ENCODE measurements at regions not wholly inside any gene's neighbourhood (a gene's known extent, or its start where the extent isn't known, plus 50 kb on each side); places are given as distances from the start of the nearest gene placed in this dataset.

DNA sequence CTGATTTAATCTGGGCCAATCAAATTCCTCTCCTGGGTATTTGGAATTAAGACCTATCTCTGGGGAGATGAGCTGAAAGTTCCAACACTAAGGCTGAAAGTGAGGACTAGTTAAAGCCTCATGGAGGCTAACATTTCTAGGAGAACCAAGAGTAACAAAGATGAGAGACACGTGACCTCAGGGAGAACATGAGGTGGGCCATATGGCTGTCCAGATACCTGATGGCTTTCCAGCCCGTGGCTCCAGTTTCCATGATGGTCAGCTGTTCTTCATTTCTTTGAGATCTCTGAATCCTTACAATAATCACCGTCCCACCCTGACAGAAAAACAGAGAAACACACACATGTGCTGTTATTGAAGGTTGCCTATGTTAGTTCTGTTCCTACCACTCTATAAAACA is 66.1 kb downstream of the LEPR start:
- Histone ChIP-seq H3K4me1 (ENCODE audit: control insufficient read depth in 2 of 2, insufficient read depth in 2 of 2, low read length in 2 of 2) (no peaks in the 10 kb centered on the region), H3K27me3 (ENCODE audit: control insufficient read depth in 2 of 2, insufficient read depth in 2 of 2, low read length in 2 of 2) (no peaks in the 10 kb centered on the region), H3K4me3 (ENCODE audit: low read length in 2 of 2) (no peak overlapping the region), H3K9ac (ENCODE audit: low read depth in 1 of 2, low read length in 2 of 2) (no peak overlapping the region), H3K27ac (ENCODE audit: low read depth in 2 of 2, low read length in 2 of 2) (no peak overlapping the region), H3K36me3 (ENCODE audit: control insufficient read depth in 2 of 2, insufficient read depth in 2 of 2, low read length in 2 of 2) (no peaks in the 10 kb centered on the region), H3K9me3 (ENCODE audit: control insufficient read depth in 2 of 2, low read length in 2 of 2) (no peaks in the 10 kb centered on the region)

DNA sequence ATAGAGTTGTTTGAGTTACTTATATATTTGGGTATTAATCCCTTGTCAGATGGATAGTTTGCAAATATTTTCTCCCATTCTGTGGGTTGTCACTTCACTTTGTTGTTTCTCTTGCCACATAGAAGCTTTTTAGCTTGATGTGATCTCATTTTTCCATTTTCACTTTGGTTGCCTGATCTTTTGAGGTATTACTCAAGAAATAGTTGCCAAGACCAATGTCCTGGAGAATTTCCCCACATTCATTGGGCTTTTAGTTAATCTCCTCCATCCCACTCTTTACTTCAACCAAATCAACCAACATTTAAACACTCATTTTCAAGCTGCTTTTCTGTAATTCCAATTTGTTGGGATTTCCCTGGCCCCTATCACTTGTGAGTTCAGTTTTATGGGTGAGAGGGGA is 69.0 kb downstream of the LEPR start:
- Histone ChIP-seq H3K27me3 (ENCODE audit: control insufficient read depth in 2 of 2, insufficient read depth in 2 of 2, low read length in 2 of 2) (no peaks in the 10 kb centered on the region), H3K27ac (ENCODE audit: low read depth in 2 of 2, low read length in 2 of 2) (no peak overlapping the region), H3K4me1 (ENCODE audit: control insufficient read depth in 2 of 2, insufficient read depth in 2 of 2, low read length in 2 of 2) (no peaks in the 10 kb centered on the region), H3K4me3 (ENCODE audit: low read length in 2 of 2) (no peak overlapping the region), H3K9me3 (ENCODE audit: control insufficient read depth in 2 of 2, low read length in 2 of 2) (no peaks in the 10 kb centered on the region), H3K36me3 (ENCODE audit: control insufficient read depth in 2 of 2, insufficient read depth in 2 of 2, low read length in 2 of 2) (no peaks in the 10 kb centered on the region), H3K9ac (ENCODE audit: low read depth in 1 of 2, low read length in 2 of 2) (no peak overlapping the region)

DNA sequence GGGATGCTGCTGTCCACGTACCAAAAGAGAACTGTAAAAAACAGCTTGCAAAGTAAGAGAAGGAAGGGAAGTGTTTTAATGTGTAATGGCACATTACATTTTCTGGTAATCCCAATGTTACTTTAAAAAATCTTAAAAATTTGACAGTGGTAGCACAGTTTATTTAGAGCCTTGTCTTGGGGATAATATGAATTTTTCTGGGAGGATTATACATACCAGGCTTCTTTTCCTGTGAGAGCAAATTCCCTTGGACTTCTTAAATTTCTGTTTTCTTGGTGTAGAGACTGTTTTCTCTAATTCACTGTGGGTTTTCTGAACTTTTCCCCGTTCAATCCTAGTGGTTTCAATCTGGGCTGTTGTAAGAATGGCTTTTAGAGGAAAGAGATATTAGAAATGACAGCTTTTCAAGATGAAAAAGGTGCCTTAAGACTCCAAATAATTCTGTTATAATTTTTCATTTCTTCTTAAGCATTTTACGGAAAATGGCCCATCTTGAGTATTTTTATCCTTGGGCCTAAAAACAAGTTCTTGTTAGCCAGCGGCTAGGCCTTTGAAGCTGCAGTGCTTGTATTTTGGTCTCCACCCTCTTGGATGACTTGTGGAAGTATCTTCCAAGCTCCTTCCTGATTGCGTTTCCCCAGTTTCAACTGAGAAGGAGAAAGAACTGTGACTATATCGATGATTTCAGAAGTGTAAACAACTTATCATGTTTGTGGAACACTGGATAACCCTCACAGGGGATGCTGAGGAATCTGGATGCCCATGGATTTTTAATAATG is 70.0 kb downstream of the LEPR start:
- no peak overlapping the region for H3K9ac ChIP-seq (ENCODE audit: low read depth in 1 of 2, low read length in 2 of 2)
- no peak overlapping the region for H3K4me3 ChIP-seq (ENCODE audit: low read length in 2 of 2)
- H3K9me3 ChIP-seq (ENCODE audit: control insufficient read depth in 2 of 2, low read length in 2 of 2) = no peaks in the 10 kb centered on the region
- H3K27me3 ChIP-seq (ENCODE audit: control insufficient read depth in 2 of 2, insufficient read depth in 2 of 2, low read length in 2 of 2) = no peaks in the 10 kb centered on the region
- no peaks in the 10 kb centered on the region for H3K4me1 ChIP-seq (ENCODE audit: control insufficient read depth in 2 of 2, insufficient read depth in 2 of 2, low read length in 2 of 2)
- H3K27ac ChIP-seq (ENCODE audit: low read depth in 2 of 2, low read length in 2 of 2) = no peak overlapping the region
- no peaks in the 10 kb centered on the region for H3K36me3 ChIP-seq (ENCODE audit: control insufficient read depth in 2 of 2, insufficient read depth in 2 of 2, low read length in 2 of 2)

GRCh38 chr1:65491472-65491871 is 71.0 kb downstream of the LEPR start:
- H3K9ac ChIP-seq (ENCODE audit: low read depth in 1 of 2, low read length in 2 of 2) = no peak overlapping the region
- H3K9me3 ChIP-seq (ENCODE audit: control insufficient read depth in 2 of 2, low read length in 2 of 2) = no peaks in the 10 kb centered on the region
- H3K27me3 ChIP-seq (ENCODE audit: control insufficient read depth in 2 of 2, insufficient read depth in 2 of 2, low read length in 2 of 2) = no peaks in the 10 kb centered on the region
- H3K4me1 ChIP-seq (ENCODE audit: control insufficient read depth in 2 of 2, insufficient read depth in 2 of 2, low read length in 2 of 2) = no peaks in the 10 kb centered on the region
- no peak overlapping the region for H3K27ac ChIP-seq (ENCODE audit: low read depth in 2 of 2, low read length in 2 of 2)
- no peak overlapping the region for H3K4me3 ChIP-seq (ENCODE audit: low read length in 2 of 2)
- no peaks in the 10 kb centered on the region for H3K36me3 ChIP-seq (ENCODE audit: control insufficient read depth in 2 of 2, insufficient read depth in 2 of 2, low read length in 2 of 2)

- no peak overlapping the region for H3K9ac ChIP-seq (ENCODE audit: low read depth in 1 of 2, low read length in 2 of 2)
- no peaks in the 10 kb centered on the region for H3K36me3 ChIP-seq (ENCODE audit: control insufficient read depth in 2 of 2, insufficient read depth in 2 of 2, low read length in 2 of 2)
- H3K4me3 ChIP-seq (ENCODE audit: low read length in 2 of 2) = no peak overlapping the region
- no peaks in the 10 kb centered on the region for H3K9me3 ChIP-seq (ENCODE audit: control insufficient read depth in 2 of 2, low read length in 2 of 2)
- no peak overlapping the region for H3K27ac ChIP-seq (ENCODE audit: low read depth in 2 of 2, low read length in 2 of 2)
- no peaks in the 10 kb centered on the region for H3K27me3 ChIP-seq (ENCODE audit: control insufficient read depth in 2 of 2, insufficient read depth in 2 of 2, low read length in 2 of 2)
- H3K4me1 ChIP-seq (ENCODE audit: control insufficient read depth in 2 of 2, insufficient read depth in 2 of 2, low read length in 2 of 2) = no peaks in the 10 kb centered on the region
Observed at GRCh38 chr1:65493802-65494201, 73.3 kb downstream of the LEPR start.

DNA sequence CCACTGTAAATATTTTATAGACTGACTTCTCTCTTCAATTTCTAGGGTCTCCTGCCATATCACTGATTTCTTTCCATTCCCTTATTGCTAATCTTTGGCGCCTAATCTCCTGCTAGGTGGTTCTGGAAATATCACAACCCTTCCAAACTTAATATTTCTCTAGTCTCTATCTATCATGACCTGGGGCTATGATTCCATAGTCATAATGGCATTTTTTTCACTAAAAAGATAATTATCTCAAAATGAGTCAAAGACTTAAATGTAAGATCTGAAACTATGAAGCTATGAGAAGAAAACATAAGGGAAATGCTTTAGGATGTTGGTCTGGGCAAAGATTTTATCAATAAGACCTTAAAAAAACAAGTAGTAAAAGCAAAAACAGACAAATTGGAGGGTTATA is 74.2 kb downstream of the LEPR start:
- no peaks in the 10 kb centered on the region for H3K9me3 ChIP-seq (ENCODE audit: control insufficient read depth in 2 of 2, low read length in 2 of 2)
- no peaks in the 10 kb centered on the region for H3K4me1 ChIP-seq (ENCODE audit: control insufficient read depth in 2 of 2, insufficient read depth in 2 of 2, low read length in 2 of 2)
- no peak overlapping the region for H3K27ac ChIP-seq (ENCODE audit: low read depth in 2 of 2, low read length in 2 of 2)

DNA sequence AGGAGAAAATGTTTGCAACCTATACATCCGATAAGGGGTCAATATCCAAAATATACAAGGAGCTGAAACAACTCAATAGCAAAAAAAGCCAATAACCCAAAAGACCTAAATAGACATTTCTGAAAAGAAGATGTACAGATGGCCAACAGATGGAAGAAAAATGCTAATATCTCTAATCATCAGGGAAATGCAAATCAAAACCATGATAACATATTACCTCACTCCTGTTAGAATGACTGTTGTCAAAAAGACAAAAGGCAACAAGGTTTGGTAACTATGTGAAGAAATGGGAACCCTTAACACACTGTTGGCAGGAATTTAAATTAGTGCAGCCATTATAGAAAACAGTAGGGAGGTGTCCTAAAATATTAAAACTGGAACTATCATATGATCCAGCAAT is 74.7 kb downstream of the LEPR start:
- Histone ChIP-seq H3K27ac (ENCODE audit: low read depth in 2 of 2, low read length in 2 of 2) (no peak overlapping the region), H3K4me3 (ENCODE audit: low read length in 2 of 2) (no peak overlapping the region), H3K27me3 (ENCODE audit: control insufficient read depth in 2 of 2, insufficient read depth in 2 of 2, low read length in 2 of 2) (no peaks in the 10 kb centered on the region), H3K4me1 (ENCODE audit: control insufficient read depth in 2 of 2, insufficient read depth in 2 of 2, low read length in 2 of 2) (no peaks in the 10 kb centered on the region), H3K36me3 (ENCODE audit: control insufficient read depth in 2 of 2, insufficient read depth in 2 of 2, low read length in 2 of 2) (no peaks in the 10 kb centered on the region), H3K9me3 (ENCODE audit: control insufficient read depth in 2 of 2, low read length in 2 of 2) (no peaks in the 10 kb centered on the region), H3K9ac (ENCODE audit: low read depth in 1 of 2, low read length in 2 of 2) (no peak overlapping the region)

More for the DNA sequence above, 74.2 kb downstream of the LEPR start:
- no peaks in the 10 kb centered on the region for H3K27me3 ChIP-seq (ENCODE audit: control insufficient read depth in 2 of 2, insufficient read depth in 2 of 2, low read length in 2 of 2)
- no peak overlapping the region for H3K4me3 ChIP-seq (ENCODE audit: low read length in 2 of 2)
- no peak overlapping the region for H3K9ac ChIP-seq (ENCODE audit: low read depth in 1 of 2, low read length in 2 of 2)
- H3K36me3 ChIP-seq (ENCODE audit: control insufficient read depth in 2 of 2, insufficient read depth in 2 of 2, low read length in 2 of 2) = no peaks in the 10 kb centered on the region

- H3K27ac ChIP-seq (ENCODE audit: low read depth in 2 of 2, low read length in 2 of 2) = no peak overlapping the region
- H3K9ac ChIP-seq (ENCODE audit: low read depth in 1 of 2, low read length in 2 of 2) = no peak overlapping the region
- H3K4me3 ChIP-seq (ENCODE audit: low read length in 2 of 2) = no peak overlapping the region
- no peaks in the 10 kb centered on the region for H3K9me3 ChIP-seq (ENCODE audit: control insufficient read depth in 2 of 2, low read length in 2 of 2)
- H3K4me1 ChIP-seq (ENCODE audit: control insufficient read depth in 2 of 2, insufficient read depth in 2 of 2, low read length in 2 of 2) = no peaks in the 10 kb centered on the region
- H3K36me3 ChIP-seq (ENCODE audit: control insufficient read depth in 2 of 2, insufficient read depth in 2 of 2, low read length in 2 of 2) = no peaks in the 10 kb centered on the region
- no peaks in the 10 kb centered on the region for H3K27me3 ChIP-seq (ENCODE audit: control insufficient read depth in 2 of 2, insufficient read depth in 2 of 2, low read length in 2 of 2)
Observed at GRCh38 chr1:65497256-65497830, 76.9 kb downstream of the LEPR start.

DNA sequence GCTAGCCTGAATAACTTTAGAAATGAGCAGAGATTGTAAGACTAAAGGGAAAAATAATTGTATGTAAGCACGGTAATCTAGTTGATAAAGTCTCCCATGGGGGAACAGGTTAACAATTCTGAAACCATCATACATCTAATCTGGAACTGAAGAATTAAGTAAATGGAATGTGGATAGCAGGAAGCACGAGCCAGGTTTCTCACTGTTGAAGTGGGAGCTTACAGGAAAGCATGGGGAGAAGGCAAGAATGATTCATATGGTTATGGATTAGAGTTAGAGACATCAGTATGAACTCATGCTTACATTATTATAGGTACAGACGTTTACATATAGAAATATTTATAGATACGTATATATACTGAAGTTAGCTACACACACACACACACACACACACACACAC is 83.0 kb downstream of the LEPR start:
- Histone ChIP-seq H3K4me3 (ENCODE audit: low read length in 2 of 2) (no peak overlapping the region), H3K9ac (ENCODE audit: low read depth in 1 of 2, low read length in 2 of 2) (no peak overlapping the region), H3K4me1 (ENCODE audit: control insufficient read depth in 2 of 2, insufficient read depth in 2 of 2, low read length in 2 of 2) (no peaks in the 10 kb centered on the region)

GRCh38 chr1:65504263-65504662 is 83.8 kb downstream of the LEPR start:
- Histone ChIP-seq H3K9ac (ENCODE audit: low read depth in 1 of 2, low read length in 2 of 2) (no peak overlapping the region), H3K4me3 (ENCODE audit: low read length in 2 of 2) (no peak overlapping the region), H3K4me1 (ENCODE audit: control insufficient read depth in 2 of 2, insufficient read depth in 2 of 2, low read length in 2 of 2) (no peaks in the 10 kb centered on the region), H3K9me3 (ENCODE audit: control insufficient read depth in 2 of 2, low read length in 2 of 2) (no peaks in the 10 kb centered on the region), H3K27me3 (ENCODE audit: control insufficient read depth in 2 of 2, insufficient read depth in 2 of 2, low read length in 2 of 2) (no peaks in the 10 kb centered on the region), H3K27ac (ENCODE audit: low read depth in 2 of 2, low read length in 2 of 2) (no peak overlapping the region), H3K36me3 (ENCODE audit: control insufficient read depth in 2 of 2, insufficient read depth in 2 of 2, low read length in 2 of 2) (no peaks in the 10 kb centered on the region)

More for the DNA sequence above, 83.0 kb downstream of the LEPR start:
- Histone ChIP-seq H3K27me3 (ENCODE audit: control insufficient read depth in 2 of 2, insufficient read depth in 2 of 2, low read length in 2 of 2) (no peaks in the 10 kb centered on the region), H3K36me3 (ENCODE audit: control insufficient read depth in 2 of 2, insufficient read depth in 2 of 2, low read length in 2 of 2) (no peaks in the 10 kb centered on the region), H3K27ac (ENCODE audit: low read depth in 2 of 2, low read length in 2 of 2) (no peak overlapping the region), H3K9me3 (ENCODE audit: control insufficient read depth in 2 of 2, low read length in 2 of 2) (no peaks in the 10 kb centered on the region)
